Calu3 (cell line): ENCODE measurements at regions not wholly inside any gene's neighbourhood (a gene's known extent, or its start where the extent isn't known, plus 50 kb on each side); places are given as distances from the start of the nearest gene placed in this dataset.

Experiments
- BruUV-seq: library from RNA; stranded (reverse); fragments of 400-500 nt; replicated peaks from 2 replicates; lab custom pipeline; 2021; lab: Mats Ljungman, UMichigan
- CTCF ChIA-PET: fragments of 300-600 bp; sonication (Branson Sonifier 250); formaldehyde crosslinking; loops from one replicate; lab custom pipeline; 2022; ENCODE audit warnings: antibody characterized with exemption; lab: Charles Lee
- DNase-seq: peaks from one replicate; pipeline ENCODE4 v3.0.0; 2022
- H3K27ac Mint-ChIP-seq: one replicate; pipeline ENCODE4 v1.8.0; 2022; ENCODE audit warnings: mixed read lengths; ENCODE audit not compliant: unreplicated experiment
- H3K27me3 Mint-ChIP-seq: one replicate; pipeline ENCODE4 v1.8.0; 2022; ENCODE audit warnings: mixed read lengths; ENCODE audit not compliant: unreplicated experiment
- H3K36me3 Mint-ChIP-seq: one replicate; pipeline ENCODE4 v1.8.0; 2022; ENCODE audit warnings: mild to moderate bottlenecking, moderate library complexity, mixed read lengths; ENCODE audit not compliant: insufficient read depth, unreplicated experiment
- H3K4me1 Mint-ChIP-seq: one replicate; pipeline ENCODE4 v1.8.0; 2022; ENCODE audit warnings: mild to moderate bottlenecking, low read depth, mixed read lengths; ENCODE audit not compliant: unreplicated experiment
- H3K4me3 Mint-ChIP-seq: one replicate; pipeline ENCODE4 v1.8.0; 2022; ENCODE audit warnings: mild to moderate bottlenecking, low read depth, moderate library complexity, mixed read lengths; ENCODE audit not compliant: unreplicated experiment
- H3K9me3 Mint-ChIP-seq: one replicate; pipeline ENCODE4 v1.8.0; 2022; ENCODE audit warnings: low read depth, mixed read lengths; ENCODE audit not compliant: unreplicated experiment
- CTCF ChIP-seq: fragments of 200-600 bp; IDR thresholded peaks from one replicate; pipeline ENCODE4 v1.8.0; 2022; ENCODE audit warnings: antibody characterized with exemption; ENCODE audit not compliant: unreplicated experiment
- intact Hi-C: fragments of 100-400 bp; cut with micrococcal nuclease; formaldehyde crosslinking; loops from one replicate; pipeline ENCODE4 v1.10.0; 2022; ENCODE audit not compliant: unreplicated experiment

- H3K27me3 Mint-ChIP-seq, result no peaks in the 10 kb centered on the region
- no peaks in the 10 kb centered on the region for H3K36me3 Mint-ChIP-seq
- no TSS peak for BruUV-seq
- H3K4me3 Mint-ChIP-seq, result no peak overlapping the region
- intact Hi-C loops, result no loop called here
- H3K27ac Mint-ChIP-seq, result no peak overlapping the region
- CTCF ChIA-PET, result no interaction called here
- no peak for TF ChIP-seq CTCF
- no peaks in the 10 kb centered on the region for H3K9me3 Mint-ChIP-seq
- no peaks in the 10 kb centered on the region for H3K4me1 Mint-ChIP-seq
- DNase-seq, result no peak
Observed at GRCh38 chr4:104591510-104591911, 96.8 kb upstream of the CXXC4 start.

GRCh38 chr4:104592183-104592582 is 97.5 kb upstream of the CXXC4 start:
- BruUV-seq, result no TSS peak
- intact Hi-C loops, result no loop called here
- H3K27ac Mint-ChIP-seq, result no peak overlapping the region

GRCh38 chr4:104593019-104593418 is 98.3 kb upstream of the CXXC4 start:
- H3K4me3 Mint-ChIP-seq, result no peak overlapping the region
- no peak for TF ChIP-seq CTCF
- H3K4me1 Mint-ChIP-seq, result no peaks in the 10 kb centered on the region
- no peak for DNase-seq
- intact Hi-C loops, result no loop called here
- CTCF ChIA-PET, result interaction anchor here (0.6 kb wide), 1 partner anchor 357 kb away, joined by 5 read pairs; no protein-coding TSS in a partner anchor
- H3K27me3 Mint-ChIP-seq, result no peaks in the 10 kb centered on the region
- BruUV-seq, result no TSS peak
- no peaks in the 10 kb centered on the region for H3K9me3 Mint-ChIP-seq
- H3K27ac Mint-ChIP-seq, result no peak overlapping the region
- no peaks in the 10 kb centered on the region for H3K36me3 Mint-ChIP-seq

More at GRCh38 chr4:104592183-104592582, 97.5 kb upstream of the CXXC4 start:
- no peaks in the 10 kb centered on the region for H3K36me3 Mint-ChIP-seq
- no peaks in the 10 kb centered on the region for H3K27me3 Mint-ChIP-seq
- no peaks in the 10 kb centered on the region for H3K9me3 Mint-ChIP-seq
- H3K4me3 Mint-ChIP-seq, result no peak overlapping the region
- TF ChIP-seq CTCF, result no peak
- DNase-seq, result no peak
- CTCF ChIA-PET, result interaction anchor here (0.6 kb wide), 2 partner anchors 102 to 356 kb away, joined by 3 to 5 read pairs; no protein-coding TSS in a partner anchor
- no peaks in the 10 kb centered on the region for H3K4me1 Mint-ChIP-seq

- Mint-ChIP-seq H3K4me1 (no peaks in the 10 kb centered on the region), H3K36me3 (no peaks in the 10 kb centered on the region), H3K9me3 (no peaks in the 10 kb centered on the region), H3K27me3 (no peaks in the 10 kb centered on the region), H3K4me3 (no peak overlapping the region), H3K27ac (no peak overlapping the region)
- no TSS peak for BruUV-seq
- TF ChIP-seq CTCF, result no peak
- CTCF ChIA-PET, result no interaction called here
- no peak for DNase-seq
- intact Hi-C loops, result no loop called here
Observed at GRCh38 chr4:104596189-104596588, 101.5 kb upstream of the CXXC4 start.
